H9 (cell line): ENCODE measurements at regions not wholly inside any gene's neighbourhood (a gene's known extent, or its start where the extent isn't known, plus 50 kb on each side); places are given as distances from the start of the nearest gene placed in this dataset.
A peak's percentile ranks its signal among the peaks of the same experiment; 100 is the strongest.

ENCODE experiments used
- DNase-seq: peaks from one replicate; pipeline ENCODE4 v3.0.0-alpha.2; 2017
- H2AFZ ChIP-seq: one replicate; pipeline ENCODE4 v1.6.1; 2013; ENCODE audit warnings: mild to moderate bottlenecking, low read length, control low read depth, moderate library complexity
- H2AK5ac ChIP-seq: 2 replicates; pipeline ENCODE4 v1.6.1; 2013; ENCODE audit warnings: low read length, control low read depth, mixed read lengths; ENCODE audit not compliant: insufficient read length
- H2BK120ac ChIP-seq: one replicate; pipeline ENCODE4 v1.6.1; 2013; ENCODE audit warnings: low read depth, mild to moderate bottlenecking, low read length, control low read depth, inconsistent platforms; ENCODE audit not compliant: poor library complexity, severe bottlenecking
- H2BK12ac ChIP-seq: 2 replicates; pipeline ENCODE4 v1.6.1; 2013; ENCODE audit warnings: low read length, control low read depth, mixed read lengths, low read depth; ENCODE audit not compliant: insufficient read length
- H2BK15ac ChIP-seq: 2 replicates; pipeline ENCODE4 v1.6.1; 2013; ENCODE audit warnings: low read depth, low read length, control low read depth
- H2BK20ac ChIP-seq: one replicate; pipeline ENCODE4 v1.6.1; 2013; ENCODE audit warnings: low read depth, mild to moderate bottlenecking, low read length, control low read depth, inconsistent platforms; ENCODE audit not compliant: poor library complexity, severe bottlenecking
- H2BK5ac ChIP-seq: 2 replicates; pipeline ENCODE4 v1.6.1; 2013; ENCODE audit warnings: low read length, control low read depth, mixed read lengths; ENCODE audit not compliant: insufficient read length
- H3K14ac ChIP-seq: 2 replicates; pipeline ENCODE4 v1.6.1; 2013; ENCODE audit warnings: low read length, control low read depth; ENCODE audit not compliant: insufficient read depth
- H3K18ac ChIP-seq: 2 replicates; pipeline ENCODE4 v1.6.1; 2013; ENCODE audit warnings: low read depth, mild to moderate bottlenecking, mixed read lengths, low read length, control low read depth; ENCODE audit not compliant: insufficient read length
- H3K23ac ChIP-seq: 2 replicates; pipeline ENCODE4 v1.6.1; 2013; ENCODE audit warnings: low read length, control low read depth, mixed read lengths, low read depth; ENCODE audit not compliant: insufficient read length
- H3K23me2 ChIP-seq: 2 replicates; pipeline ENCODE4 v1.6.1; 2013; ENCODE audit warnings: low read depth, mild to moderate bottlenecking, mixed read lengths, low read length, control low read depth; ENCODE audit not compliant: insufficient read length, poor library complexity, severe bottlenecking
- H3K27ac ChIP-seq: 2 replicates; pipeline ENCODE4 v1.5.1; 2013; ENCODE audit warnings: low read length, control low read depth, mixed read lengths, low read depth; ENCODE audit not compliant: insufficient read length
- H3K27me3 ChIP-seq: 2 replicates; pipeline ENCODE4 v1.6.1; 2013; ENCODE audit warnings: low read length, control low read depth, inconsistent platforms; ENCODE audit not compliant: insufficient read depth
- H3K4ac ChIP-seq: 2 replicates; pipeline ENCODE4 v1.6.1; 2013; ENCODE audit warnings: low read depth, mild to moderate bottlenecking, control low read depth, inconsistent platforms, low read length, moderate library complexity
- H3K4me1 ChIP-seq: 2 replicates; pipeline ENCODE4 v1.6.1; 2013; ENCODE audit warnings: low read length, control low read depth, inconsistent platforms; ENCODE audit not compliant: insufficient read depth
- H3K4me2 ChIP-seq: 2 replicates; pipeline ENCODE4 v1.6.1; 2013; ENCODE audit warnings: low read length, control low read depth, mixed read lengths; ENCODE audit not compliant: insufficient read length, insufficient read depth
- H3K56ac ChIP-seq: 2 replicates; pipeline ENCODE4 v1.6.1; 2013; ENCODE audit warnings: low read depth, mild to moderate bottlenecking, mixed read lengths, low read length, control low read depth; ENCODE audit not compliant: insufficient read length
- H3K79me1 ChIP-seq: 2 replicates; pipeline ENCODE4 v1.6.1; 2013; ENCODE audit warnings: low read depth, mild to moderate bottlenecking, moderate library complexity, low read length, control low read depth, inconsistent platforms; ENCODE audit not compliant: insufficient read depth, poor library complexity, severe bottlenecking
- H3K79me2 ChIP-seq: 2 replicates; pipeline ENCODE4 v1.6.1; 2013; ENCODE audit warnings: low read length, control low read depth, inconsistent platforms; ENCODE audit not compliant: insufficient read depth
- H3K9ac ChIP-seq: 2 replicates; pipeline ENCODE4 v1.6.1; 2013; ENCODE audit warnings: low read length, control low read depth, mixed read lengths; ENCODE audit not compliant: insufficient read length; ENCODE audit errors: extremely low read depth
- H3K9me3 ChIP-seq: one replicate; pipeline ENCODE4 v1.6.1; 2013; ENCODE audit warnings: low read depth, low read length, inconsistent platforms; ENCODE audit not compliant: control insufficient read depth
- H3T11ph ChIP-seq: one replicate; pipeline ENCODE4 v1.6.1; 2013; ENCODE audit warnings: mild to moderate bottlenecking, low read length, control low read depth, inconsistent platforms
- H4K20me1 ChIP-seq: one replicate; pipeline ENCODE4 v1.6.1; 2013; ENCODE audit not compliant: control insufficient read depth, insufficient read length, insufficient read depth
- H4K5ac ChIP-seq: 2 replicates; pipeline ENCODE4 v1.6.1; 2013; ENCODE audit warnings: low read depth, mild to moderate bottlenecking, mixed read lengths, low read length, control low read depth; ENCODE audit not compliant: insufficient read length
- H4K8ac ChIP-seq: replicated peaks from 2 replicates; pipeline ENCODE4 v1.6.1; 2013; ENCODE audit warnings: low read length, control low read depth, mixed read lengths, low read depth; ENCODE audit not compliant: insufficient read length
- H4K91ac ChIP-seq: 2 replicates; pipeline ENCODE4 v1.6.1; 2013; ENCODE audit warnings: low read depth, mild to moderate bottlenecking, moderate library complexity, mixed read lengths, low read length, control low read depth; ENCODE audit not compliant: insufficient read length
- H3K27ac Mint-ChIP-seq, 3 experiments: 2 replicates in 2 of 3; 3 replicates in 1 of 3; pipeline ENCODE4 v1.8.0; 2020 to 2021; ENCODE audit warnings: mixed read lengths in 3 of 3, mild to moderate bottlenecking in 1 of 3, moderate library complexity in 1 of 3
- H3K27me3 Mint-ChIP-seq: 2 replicates; pipeline ENCODE4 v1.8.0; 2021; ENCODE audit warnings: low read depth, mild to moderate bottlenecking, moderate library complexity, mixed read lengths
- H3K36me3 Mint-ChIP-seq, 3 experiments: 2 replicates in 2 of 3; 3 replicates in 1 of 3; pipeline ENCODE4 v1.8.0; 2020 to 2021; ENCODE audit warnings: low read depth in 3 of 3, mixed read lengths in 3 of 3; ENCODE audit not compliant: insufficient read depth in 1 of 3
- H3K4me1 Mint-ChIP-seq, 2 experiments: 2 replicates each; pipeline ENCODE4 v1.8.0; 2020; ENCODE audit warnings: mixed read lengths in 2 of 2
- H3K4me3 Mint-ChIP-seq, 2 experiments: 2 replicates in 1 of 2; 3 replicates in 1 of 2; pipeline ENCODE4 v1.8.0; 2020 to 2021; ENCODE audit warnings: mild to moderate bottlenecking in 2 of 2, mixed read lengths in 2 of 2, moderate library complexity in 1 of 2
- H3K9me3 Mint-ChIP-seq, 2 experiments: 2 replicates in 1 of 2; 3 replicates in 1 of 2; pipeline ENCODE4 v1.8.0; 2020; ENCODE audit warnings: mild to moderate bottlenecking in 2 of 2, mixed read lengths in 2 of 2, moderate library complexity in 1 of 2
- TF ChIP-seq, protein P1 (sequence below): fragments of 200-600 bp; sonication (generic); conservative IDR thresholded peaks from 3 replicates; pipeline ENCODE4 v1.8.0; 2021; ENCODE audit warnings: antibody characterized with exemption, mild to moderate bottlenecking

DNA sequence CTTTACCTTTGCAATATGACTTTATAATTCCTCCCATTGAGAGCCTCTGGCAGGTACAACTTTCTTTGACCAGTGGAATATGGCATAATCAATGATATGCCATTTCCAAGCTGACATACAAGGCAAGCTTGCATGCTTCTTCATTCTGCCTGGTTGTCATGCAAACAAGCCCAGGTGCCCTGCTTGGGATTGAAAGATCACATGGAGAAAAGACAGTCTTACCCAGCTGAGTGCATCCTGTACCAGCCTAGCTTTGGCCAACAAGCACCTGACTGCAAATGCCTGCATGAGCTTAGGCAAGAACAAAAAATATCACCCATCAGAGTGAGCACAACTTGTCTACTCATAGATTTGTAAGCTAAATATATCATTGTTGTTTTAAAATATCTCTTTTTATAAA lies 82.9 kb upstream of the KCND2 start:
- DNase-seq = peak; percentile 49
- H3K79me1 ChIP-seq = no peaks in the 10 kb centered on the region
- peak overlapping the region; percentile 66 to 96 (median 89); a peak in 4 of 7 replicates for H3K27ac Mint-ChIP-seq

More for the DNA sequence above, 82.9 kb upstream of the KCND2 start:
- no peaks in the 10 kb centered on the region for H3K23me2 ChIP-seq
- H3K4me1 ChIP-seq = peaks cover 3% of the 10 kb centered on the region; the same call in 1 of the 2 replicates
- Mint-ChIP-seq H3K4me3 (no peak overlapping the region), H3K9me3 (no peaks in the 10 kb centered on the region), H3K36me3 (peaks cover 0 to 8% (median 0%) of the 10 kb centered on the region in 3 experiments; a peak in 2 of 7 replicates), H3K4me1 (peaks cover 21 to 26% of the 10 kb centered on the region in 2 experiments), H3K27me3 (no peaks in the 10 kb centered on the region)
- no peak overlapping the region for H4K8ac ChIP-seq
- no peak overlapping the region for H2BK12ac ChIP-seq
- no peak overlapping the region for H2AFZ ChIP-seq
- H3K23ac ChIP-seq = no peak overlapping the region
- no peaks in the 10 kb centered on the region for H3K9me3 ChIP-seq
- TF ChIP-seq, protein P1, sequence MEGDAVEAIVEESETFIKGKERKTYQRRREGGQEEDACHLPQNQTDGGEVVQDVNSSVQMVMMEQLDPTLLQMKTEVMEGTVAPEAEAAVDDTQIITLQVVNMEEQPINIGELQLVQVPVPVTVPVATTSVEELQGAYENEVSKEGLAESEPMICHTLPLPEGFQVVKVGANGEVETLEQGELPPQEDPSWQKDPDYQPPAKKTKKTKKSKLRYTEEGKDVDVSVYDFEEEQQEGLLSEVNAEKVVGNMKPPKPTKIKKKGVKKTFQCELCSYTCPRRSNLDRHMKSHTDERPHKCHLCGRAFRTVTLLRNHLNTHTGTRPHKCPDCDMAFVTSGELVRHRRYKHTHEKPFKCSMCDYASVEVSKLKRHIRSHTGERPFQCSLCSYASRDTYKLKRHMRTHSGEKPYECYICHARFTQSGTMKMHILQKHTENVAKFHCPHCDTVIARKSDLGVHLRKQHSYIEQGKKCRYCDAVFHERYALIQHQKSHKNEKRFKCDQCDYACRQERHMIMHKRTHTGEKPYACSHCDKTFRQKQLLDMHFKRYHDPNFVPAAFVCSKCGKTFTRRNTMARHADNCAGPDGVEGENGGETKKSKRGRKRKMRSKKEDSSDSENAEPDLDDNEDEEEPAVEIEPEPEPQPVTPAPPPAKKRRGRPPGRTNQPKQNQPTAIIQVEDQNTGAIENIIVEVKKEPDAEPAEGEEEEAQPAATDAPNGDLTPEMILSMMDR = no peak
- H3K18ac ChIP-seq = no peak overlapping the region
- H3K27ac ChIP-seq = no peak overlapping the region
- H2BK20ac ChIP-seq = no peak overlapping the region
- no peak overlapping the region for H3K14ac ChIP-seq
- no peaks in the 10 kb centered on the region for H3K79me2 ChIP-seq
- H4K20me1 ChIP-seq = no peaks in the 10 kb centered on the region
- no peak overlapping the region for H4K5ac ChIP-seq
- H3K9ac ChIP-seq = no peak overlapping the region
- H2AK5ac ChIP-seq = no peak overlapping the region
- no peak overlapping the region for H3K56ac ChIP-seq
- H4K91ac ChIP-seq = no peak overlapping the region
- no peak overlapping the region for H3K4me2 ChIP-seq
- no peak overlapping the region for H2BK5ac ChIP-seq
- H2BK120ac ChIP-seq = no peak overlapping the region
- no peak overlapping the region for H2BK15ac ChIP-seq
- no peaks in the 10 kb centered on the region for H3K27me3 ChIP-seq
- H3K4ac ChIP-seq = no peak overlapping the region
- no peak overlapping the region for H3T11ph ChIP-seq
